Nephron progenitor cell (in vitro differentiated cells): ENCODE measurements at regions not wholly inside any gene's neighbourhood (a gene's known extent, or its start where the extent isn't known, plus 50 kb on each side); places are given as distances from the start of the nearest gene placed in this dataset.

Experiments used
- DNase-seq: peaks from one replicate; pipeline ENCODE4 v3.0.0; 2021
- H3K27ac Mint-ChIP-seq: 2 replicates; pipeline ENCODE4 v1.8.0; 2021; ENCODE audit warnings: mild to moderate bottlenecking, moderate library complexity, mixed read lengths
- H3K27me3 Mint-ChIP-seq: 2 replicates; pipeline ENCODE4 v1.8.0; 2021; ENCODE audit warnings: mild to moderate bottlenecking, low read depth, mixed read lengths; ENCODE audit not compliant: poor library complexity
- H3K36me3 Mint-ChIP-seq: 2 replicates; pipeline ENCODE4 v1.8.0; 2021; ENCODE audit warnings: low read depth, mixed read lengths
- H3K4me1 Mint-ChIP-seq: 2 replicates; pipeline ENCODE4 v1.8.0; 2021; ENCODE audit warnings: mixed read lengths
- H3K4me3 Mint-ChIP-seq: 2 replicates; pipeline ENCODE4 v1.8.0; 2021; ENCODE audit warnings: mild to moderate bottlenecking, moderate library complexity, mixed read lengths
- H3K9me3 Mint-ChIP-seq: 2 replicates; pipeline ENCODE4 v1.8.0; 2021; ENCODE audit warnings: mild to moderate bottlenecking, moderate library complexity, mixed read lengths
- CTCF ChIP-seq: fragments of 200-600 bp; sonication (generic); IDR thresholded peaks from 2 replicates; pipeline ENCODE4 v1.5.0; 2021; ENCODE audit warnings: antibody characterized with exemption

- H3K4me3 Mint-ChIP-seq: no peak overlapping the region
- no peak for DNase-seq
These were observed 99.9 kb downstream of the GLUL start for GRCh38 chr1:182291584-182292192.

GRCh38 chr1:182288749-182289604 is 102.6 kb downstream of the GLUL start:
- Mint-ChIP-seq H3K27ac (no peak overlapping the region), H3K36me3 (no peaks in the 10 kb centered on the region), H3K27me3 (no peaks in the 10 kb centered on the region), H3K4me3 (no peak overlapping the region), H3K4me1 (peaks cover 28% of the 10 kb centered on the region), H3K9me3 (no peaks in the 10 kb centered on the region)
- DNase-seq: no peak
- TF ChIP-seq CTCF: no peak

More at GRCh38 chr1:182291584-182292192, 99.9 kb downstream of the GLUL start:
- Mint-ChIP-seq H3K4me1 (peaks cover 30% of the 10 kb centered on the region), H3K36me3 (no peaks in the 10 kb centered on the region), H3K9me3 (no peaks in the 10 kb centered on the region), H3K27me3 (no peaks in the 10 kb centered on the region), H3K27ac (no peak overlapping the region)
- TF ChIP-seq CTCF: no peak

- Mint-ChIP-seq H3K4me3 (no peak overlapping the region), H3K4me1 (peaks cover 21% of the 10 kb centered on the region), H3K9me3 (no peaks in the 10 kb centered on the region), H3K36me3 (no peaks in the 10 kb centered on the region), H3K27me3 (no peaks in the 10 kb centered on the region), H3K27ac (no peak overlapping the region)
- TF ChIP-seq CTCF: no peak
- DNase-seq: no peak
These were observed 104.8 kb downstream of the GLUL start for GRCh38 chr1:182286761-182287160.

GRCh38 chr1:182283746-182284544 is 107.6 kb downstream of the GLUL start:
- TF ChIP-seq CTCF: no peak
- H3K4me3 Mint-ChIP-seq: no peak overlapping the region

GRCh38 chr1:182281541-182281940 is 110.0 kb downstream of the GLUL start:
- H3K4me3 Mint-ChIP-seq: no peak overlapping the region
- peaks cover 8% of the 10 kb centered on the region for H3K4me1 Mint-ChIP-seq
- no peak for DNase-seq
- H3K27me3 Mint-ChIP-seq: no peaks in the 10 kb centered on the region
- no peak overlapping the region for H3K27ac Mint-ChIP-seq
- H3K36me3 Mint-ChIP-seq: no peaks in the 10 kb centered on the region
- no peak for TF ChIP-seq CTCF
- no peaks in the 10 kb centered on the region for H3K9me3 Mint-ChIP-seq

More at GRCh38 chr1:182283746-182284544, 107.6 kb downstream of the GLUL start:
- H3K27me3 Mint-ChIP-seq: no peaks in the 10 kb centered on the region
- H3K27ac Mint-ChIP-seq: no peak overlapping the region
- no peak for DNase-seq
- H3K9me3 Mint-ChIP-seq: no peaks in the 10 kb centered on the region
- H3K4me1 Mint-ChIP-seq: peaks cover 8% of the 10 kb centered on the region
- H3K36me3 Mint-ChIP-seq: no peaks in the 10 kb centered on the region
